22Rv1 (cell line): ENCODE measurements at regions not wholly inside any gene's neighbourhood (a gene's known extent, or its start where the extent isn't known, plus 50 kb on each side); places are given as distances from the start of the nearest gene placed in this dataset.

Experiments
- H3K27ac ChIP-seq: fragments of 450-650 bp; 2 replicates; pipeline ENCODE4 v1.5.1; 2017
- CTCF ChIP-seq: fragments of 450-650 bp; IDR thresholded peaks from 2 replicates; pipeline ENCODE4 v1.5.1; 2017; ENCODE audit warnings: mild to moderate bottlenecking
- ZFX ChIP-seq: fragments of 450-650 bp; IDR thresholded peaks from 2 replicates; pipeline ENCODE4 v1.6.1; 2017; ENCODE audit warnings: antibody characterized with exemption, borderline replicate concordance

- TF ChIP-seq CTCF (no peak), ZFX (no peak)
- no peak overlapping the region for H3K27ac ChIP-seq
These were observed 253.9 kb downstream of the PPP1R3A start for GRCh38 chr7:113664867-113665266.

GRCh38 chr7:113659416-113659815, 259.4 kb downstream of the PPP1R3A start:
- TF ChIP-seq CTCF (no peak), ZFX (no peak)
- H3K27ac ChIP-seq, result no peak overlapping the region

- H3K27ac ChIP-seq, result no peak overlapping the region
- TF ChIP-seq ZFX, result no peak
- no peak for TF ChIP-seq CTCF
These were observed 261.2 kb downstream of the PPP1R3A start for GRCh38 chr7:113657603-113658002.

- TF ChIP-seq CTCF, result no peak
- no peak for TF ChIP-seq ZFX
These were observed 266.3 kb downstream of the PPP1R3A start for GRCh38 chr7:113652501-113652900.

GRCh38 chr7:113649556-113649955, 269.3 kb downstream of the PPP1R3A start:
- TF ChIP-seq CTCF, result no peak
- TF ChIP-seq ZFX, result no peak
- H3K27ac ChIP-seq, result no peak overlapping the region

More at GRCh38 chr7:113652501-113652900, 266.3 kb downstream of the PPP1R3A start:
- H3K27ac ChIP-seq, result no peak overlapping the region

GRCh38 chr7:113639221-113639620, 279.6 kb downstream of the PPP1R3A start:
- TF ChIP-seq CTCF, result no peak
- no peak for TF ChIP-seq ZFX
- no peak overlapping the region for H3K27ac ChIP-seq

- TF ChIP-seq ZFX (no peak), CTCF (no peak)
- H3K27ac ChIP-seq, result no peak overlapping the region
These were observed 281.9 kb downstream of the PPP1R3A start for GRCh38 chr7:113636727-113637421.
